Ectodermal cell (in vitro differentiated cells): ENCODE measurements at regions not wholly inside any gene's neighbourhood (a gene's known extent, or its start where the extent isn't known, plus 50 kb on each side); places are given as distances from the start of the nearest gene placed in this dataset.

Source experiments
- H3K27ac ChIP-seq: 2 replicates; pipeline ENCODE4 v1.7.0; 2013; ENCODE audit warnings: mild to moderate bottlenecking, low read depth, low read length; ENCODE audit not compliant: insufficient read depth, poor library complexity, severe bottlenecking
- H3K27me3 ChIP-seq: 2 replicates; pipeline ENCODE4 v1.7.0; 2013; ENCODE audit warnings: mild to moderate bottlenecking, low read length; ENCODE audit not compliant: insufficient read depth, control insufficient read depth, poor library complexity, severe bottlenecking
- H3K36me3 ChIP-seq: one replicate; pipeline ENCODE4 v1.7.0; 2013; ENCODE audit warnings: low read length; ENCODE audit not compliant: control insufficient read depth, insufficient read depth
- H3K4me1 ChIP-seq: one replicate; pipeline ENCODE4 v1.7.0; 2013; ENCODE audit warnings: low read length; ENCODE audit not compliant: control insufficient read depth, insufficient read depth
- H3K4me3 ChIP-seq: 2 replicates; pipeline ENCODE4 v1.7.0; 2013; ENCODE audit warnings: low read depth, low read length, control low read depth; ENCODE audit not compliant: insufficient read depth
- H3K9me3 ChIP-seq: 2 replicates; pipeline ENCODE4 v1.7.0; 2013; ENCODE audit warnings: mild to moderate bottlenecking, low read length, moderate library complexity; ENCODE audit not compliant: control insufficient read depth
- WGBS, 2 experiments: methylation state at CpG; one replicate each; pipeline ENCODE4 v1.1.7; 2013; ENCODE audit warnings: missing lambda C conversion rate in 2 of 2; 5-methylcytosine and 5-hydroxymethylcytosine counted together

- no peaks in the 10 kb centered on the region for H3K27me3 ChIP-seq
- H3K36me3 ChIP-seq, result no peaks in the 10 kb centered on the region
- no peak overlapping the region for H3K4me3 ChIP-seq
- H3K9me3 ChIP-seq, result no peaks in the 10 kb centered on the region
- no peak overlapping the region for H3K27ac ChIP-seq
- 88 to 89% methylated on average over 4 of the region's 4 CpGs for WGBS, 2 experiments
- H3K4me1 ChIP-seq, result peaks cover 6% of the 10 kb centered on the region
Measured at GRCh38 chr22:27370987-27371386, 430.6 kb downstream of the MN1 start.

- Histone ChIP-seq H3K27me3 (no peaks in the 10 kb centered on the region), H3K9me3 (no peaks in the 10 kb centered on the region), H3K4me1 (peaks cover 6% of the 10 kb centered on the region), H3K4me3 (no peak overlapping the region), H3K27ac (no peak overlapping the region), H3K36me3 (no peaks in the 10 kb centered on the region)
Measured at GRCh38 chr22:27372364-27372763, 429.2 kb downstream of the MN1 start.

GRCh38 chr22:27372969-27373670 lies 428.4 kb downstream of the MN1 start:
- no peak overlapping the region for H3K4me3 ChIP-seq
- no peak overlapping the region for H3K27ac ChIP-seq
- peaks cover 6% of the 10 kb centered on the region for H3K4me1 ChIP-seq
- H3K9me3 ChIP-seq, result no peaks in the 10 kb centered on the region
- WGBS, 2 experiments, result 16% methylated on average over 10 of the region's 10 CpGs
- H3K27me3 ChIP-seq, result no peaks in the 10 kb centered on the region
- no peaks in the 10 kb centered on the region for H3K36me3 ChIP-seq

- Histone ChIP-seq H3K36me3 (no peaks in the 10 kb centered on the region), H3K4me3 (no peak overlapping the region), H3K9me3 (no peaks in the 10 kb centered on the region), H3K4me1 (peaks cover 5% of the 10 kb centered on the region), H3K27me3 (no peaks in the 10 kb centered on the region), H3K27ac (no peak overlapping the region)
- 86% methylated on average over 16 to 17 of the region's 17 CpGs for WGBS, 2 experiments
Measured at GRCh38 chr22:27377501-27378295, 423.9 kb downstream of the MN1 start.

GRCh38 chr22:27378311-27378800 lies 423.2 kb downstream of the MN1 start:
- no peaks in the 10 kb centered on the region for H3K9me3 ChIP-seq
- 84 to 86% methylated on average over 13 of the region's 13 CpGs for WGBS, 2 experiments
- no peak overlapping the region for H3K27ac ChIP-seq
- H3K4me3 ChIP-seq, result no peak overlapping the region
- no peaks in the 10 kb centered on the region for H3K27me3 ChIP-seq
- no peaks in the 10 kb centered on the region for H3K4me1 ChIP-seq
- H3K36me3 ChIP-seq, result no peaks in the 10 kb centered on the region

GRCh38 chr22:27378995-27379394 lies 422.6 kb downstream of the MN1 start:
- WGBS, 2 experiments, result 86 to 89% methylated on average over 4 of the region's 4 CpGs
- Histone ChIP-seq H3K27me3 (no peaks in the 10 kb centered on the region), H3K36me3 (no peaks in the 10 kb centered on the region), H3K4me1 (no peaks in the 10 kb centered on the region), H3K9me3 (no peaks in the 10 kb centered on the region), H3K4me3 (no peak overlapping the region), H3K27ac (no peak overlapping the region)

DNA sequence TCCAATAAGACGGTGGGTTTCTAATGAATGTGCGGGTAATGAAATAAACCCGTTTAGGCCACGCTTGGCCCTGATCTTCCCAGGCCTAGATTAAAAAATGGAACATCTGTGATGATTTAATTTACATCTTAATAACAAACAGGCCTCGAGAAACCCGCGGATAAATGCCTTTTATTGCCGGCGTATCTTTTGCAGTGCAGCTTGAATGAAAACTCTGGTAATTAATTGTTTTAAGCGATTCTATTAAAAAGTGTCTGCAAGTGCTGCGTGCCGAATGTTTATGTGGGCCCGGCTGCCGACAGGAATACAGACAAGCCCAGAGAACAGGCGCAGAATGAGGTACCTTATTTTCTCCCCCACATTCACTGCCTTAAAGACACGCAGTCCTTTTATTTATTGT lies 420.7 kb downstream of the MN1 start:
- Histone ChIP-seq H3K4me1 (no peaks in the 10 kb centered on the region), H3K9me3 (no peaks in the 10 kb centered on the region), H3K4me3 (no peak overlapping the region), H3K27me3 (no peaks in the 10 kb centered on the region), H3K27ac (no peak overlapping the region), H3K36me3 (no peaks in the 10 kb centered on the region)
- WGBS, 2 experiments, result 92 to 95% methylated on average over 16 of the region's 16 CpGs

DNA sequence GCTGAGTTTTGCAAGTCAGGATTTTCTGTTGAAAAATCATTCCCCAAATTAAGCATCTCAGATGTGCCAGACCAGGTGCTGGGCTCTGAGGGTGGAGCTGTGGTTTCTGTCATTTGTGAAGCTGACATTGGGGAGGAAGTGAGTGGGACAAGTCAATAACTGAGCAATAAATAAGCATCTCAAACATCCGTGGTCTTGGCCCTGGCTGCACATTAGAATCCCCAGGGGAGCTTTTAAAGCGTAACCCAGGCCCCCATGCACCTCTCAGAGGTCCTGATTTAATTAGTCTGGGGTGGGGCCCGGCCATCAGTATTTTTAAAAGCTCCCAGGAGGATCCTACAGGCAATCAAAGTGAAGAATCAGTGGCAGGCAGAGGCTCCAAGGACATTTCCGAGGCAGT lies 420.0 kb downstream of the MN1 start:
- H3K27me3 ChIP-seq, result no peaks in the 10 kb centered on the region
- no peaks in the 10 kb centered on the region for H3K4me1 ChIP-seq
- no peaks in the 10 kb centered on the region for H3K9me3 ChIP-seq
- no peak overlapping the region for H3K27ac ChIP-seq
- 77 to 83% methylated on average over 4 of the region's 4 CpGs for WGBS, 2 experiments
- no peak overlapping the region for H3K4me3 ChIP-seq
- H3K36me3 ChIP-seq, result no peaks in the 10 kb centered on the region

DNA sequence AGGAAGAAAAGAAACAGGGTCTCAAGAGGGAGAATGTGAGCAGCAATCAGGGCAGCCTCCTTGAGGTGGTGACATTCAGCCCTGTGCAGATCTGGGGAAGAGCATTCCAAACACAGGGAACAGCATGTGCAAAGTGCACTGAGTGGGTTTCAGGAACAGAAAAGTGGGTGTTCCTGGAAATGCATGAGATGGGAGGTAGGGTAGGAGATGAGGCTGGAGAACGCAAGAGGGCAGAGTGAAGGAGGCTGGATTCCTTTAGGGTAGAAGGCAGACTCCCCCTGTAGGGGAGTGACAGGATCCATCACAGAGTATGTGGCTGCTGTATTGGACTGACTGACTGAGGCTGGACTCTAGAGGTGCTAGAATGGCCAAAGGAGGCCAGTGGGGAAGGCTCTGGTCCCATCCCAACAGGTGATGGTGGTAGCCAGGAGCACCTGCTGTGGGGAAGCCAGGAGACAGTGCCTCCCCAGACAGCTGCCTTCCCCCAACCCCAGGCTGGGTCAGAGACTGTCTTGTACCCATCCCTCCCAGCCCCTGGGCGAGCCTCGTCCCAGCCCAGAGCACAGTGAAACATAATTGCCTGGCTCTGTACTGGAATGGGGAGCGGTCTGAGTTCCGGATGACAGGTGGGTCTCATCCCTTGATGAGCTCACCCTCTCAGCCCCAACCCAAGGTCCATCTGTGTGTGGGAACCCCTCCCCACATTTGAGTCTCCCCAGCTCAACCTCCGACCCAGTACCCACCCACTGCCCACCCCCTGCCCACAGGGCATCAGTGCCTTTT lies 419.4 kb downstream of the MN1 start:
- Histone ChIP-seq H3K4me3 (no peak overlapping the region), H3K36me3 (no peaks in the 10 kb centered on the region), H3K4me1 (no peaks in the 10 kb centered on the region), H3K27me3 (no peaks in the 10 kb centered on the region), H3K9me3 (no peaks in the 10 kb centered on the region), H3K27ac (no peak overlapping the region)
- WGBS, 2 experiments, result 73 to 77% methylated on average over 6 of the region's 6 CpGs

DNA sequence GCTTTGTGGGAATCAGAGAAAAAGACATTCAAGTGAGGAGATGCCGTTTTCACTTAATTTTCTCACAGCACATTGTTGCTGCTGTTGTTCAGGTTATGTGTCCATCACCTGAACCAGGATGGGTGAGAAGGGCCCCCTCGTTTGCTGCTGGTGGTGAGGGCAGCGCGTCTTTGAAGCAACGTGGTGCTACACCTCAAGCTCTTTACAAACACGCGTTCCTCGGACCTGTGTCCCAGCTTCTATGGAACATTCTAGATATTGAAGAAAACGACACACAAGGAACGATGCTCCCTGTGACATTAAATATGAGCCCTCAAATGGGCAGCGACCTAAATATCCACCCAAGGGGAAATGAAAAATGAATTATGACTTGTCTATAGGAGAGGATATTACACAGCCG lies 418.6 kb downstream of the MN1 start:
- peaks cover 2% of the 10 kb centered on the region for H3K4me1 ChIP-seq
- H3K36me3 ChIP-seq, result no peaks in the 10 kb centered on the region
- no peak overlapping the region for H3K4me3 ChIP-seq
- no peak overlapping the region for H3K27ac ChIP-seq
- H3K27me3 ChIP-seq, result no peaks in the 10 kb centered on the region
- 85 to 88% methylated on average over 11 of the region's 12 CpGs for WGBS, 2 experiments
- H3K9me3 ChIP-seq, result no peaks in the 10 kb centered on the region
